ENCODE measurements at regions not wholly inside any gene's neighbourhood (a gene's known extent, or its start where the extent isn't known, plus 50 kb on each side); places are given as distances from the start of the nearest gene placed in this dataset.

GRCh38 chr18:51568151-51568550 is 370.7 kb upstream of the MEX3C start:
- TF ChIP-seq FOSL2 (IDR thresholded peaks at IDR 0.05; ENCODE audit: borderline replicate concordance, low read depth) (no peak), YY1 (IDR thresholded peaks at IDR 0.05; ENCODE audit: low read depth) (no peak), EZH2phosphoT487 (IDR thresholded peaks at IDR 0.05; ENCODE audit: borderline replicate concordance, low read depth) (no peak), TCF12 (IDR thresholded peaks at IDR 0.05) (no peak), USF2 (IDR thresholded peaks at IDR 0.05; ENCODE audit: borderline replicate concordance, low read depth, low read length) (no peak), TAF1 (IDR thresholded peaks at IDR 0.05; ENCODE audit: borderline replicate concordance, low read depth, low read length) (no peak), CTCF (IDR thresholded peaks at IDR 0.05) (no peak), RFX5 (IDR thresholded peaks at IDR 0.05; ENCODE audit: low read length) (no peak), SMC3 (IDR thresholded peaks at IDR 0.05; ENCODE audit: low read depth, low read length) (no peak)
- POLR2A ChIA-PET, result no interaction called here
- no peak overlapping the region for H3K4me2 ChIP-seq
- no peaks in the 10 kb centered on the region for H3K9me2 ChIP-seq
- H3K9me3 ChIP-seq, result no peaks in the 10 kb centered on the region
- H3K9ac ChIP-seq, result no peak overlapping the region
- DNase-seq, result no peak
- WGBS (ENCODE audit: low lambda C conversion rate), result 30% methylated on average over 1 of the region's 1 CpG
- CTCF ChIA-PET, result interaction anchor here (1.3 kb wide), 1 partner anchor 53 kb away, joined by 4 read pairs; no protein-coding TSS in a partner anchor
- no peaks in the 10 kb centered on the region for H3K27me3 ChIP-seq (ENCODE audit: insufficient read depth)
- no peaks in the 10 kb centered on the region; a peak in 1 of 4 replicates for H3K4me1 ChIP-seq (ENCODE audit: control insufficient read depth in 1 of 2, insufficient read depth in 2 of 2, low read depth in 1 of 2, low read length in 1 of 2)
- no peak overlapping the region for H2AFZ ChIP-seq (ENCODE audit: low read depth)
- H3K36me3 ChIP-seq (replicated peaks in 1 of 2; ENCODE audit: control insufficient read depth in 1 of 2, insufficient read depth in 2 of 2, low read length in 1 of 2), result no peaks in the 10 kb centered on the region
- H4K20me1 ChIP-seq (ENCODE audit: insufficient read depth), result no peaks in the 10 kb centered on the region
- H3K79me2 ChIP-seq (ENCODE audit: insufficient read depth), result no peaks in the 10 kb centered on the region
- no peaks in the 10 kb centered on the region for H3F3A ChIP-seq (replicated peaks; ENCODE audit: insufficient read depth)
- no peak overlapping the region for H3K27ac ChIP-seq (ENCODE audit: low read depth in 2 of 2, low read length in 1 of 2)
- no peak overlapping the region for H3K4me3 ChIP-seq (ENCODE audit: low read depth in 2 of 2, low read length in 1 of 2)

- Histone ChIP-seq H3K4me3 (ENCODE audit: low read depth in 2 of 2, low read length in 1 of 2) (no peak overlapping the region), H3K27me3 (ENCODE audit: insufficient read depth) (no peaks in the 10 kb centered on the region), H3K9me2 (no peaks in the 10 kb centered on the region), H3K4me1 (ENCODE audit: control insufficient read depth in 1 of 2, insufficient read depth in 2 of 2, low read depth in 1 of 2, low read length in 1 of 2) (no peaks in the 10 kb centered on the region), H3K4me2 (no peak overlapping the region), H3K79me2 (ENCODE audit: insufficient read depth) (no peaks in the 10 kb centered on the region), H3K9ac (no peak overlapping the region), H3F3A (replicated peaks; ENCODE audit: insufficient read depth) (no peaks in the 10 kb centered on the region), H3K36me3 (replicated peaks in 1 of 2; ENCODE audit: control insufficient read depth in 1 of 2, insufficient read depth in 2 of 2, low read length in 1 of 2) (no peaks in the 10 kb centered on the region), H3K9me3 (no peaks in the 10 kb centered on the region), H4K20me1 (ENCODE audit: insufficient read depth) (no peaks in the 10 kb centered on the region), H2AFZ (ENCODE audit: low read depth) (no peak overlapping the region), H3K27ac (ENCODE audit: low read depth in 2 of 2, low read length in 1 of 2) (no peak overlapping the region)
- TF ChIP-seq REST (IDR thresholded peaks at IDR 0.05; ENCODE audit: low read depth, low read length) (no peak), MEF2A (IDR thresholded peaks at IDR 0.05; ENCODE audit: borderline replicate concordance, low read depth) (no peak), CHD2 (IDR thresholded peaks at IDR 0.05; ENCODE audit: low read length, partially characterized antibody) (no peak), USF2 (IDR thresholded peaks at IDR 0.05; ENCODE audit: borderline replicate concordance, low read depth, low read length) (no peak), TCF12 (IDR thresholded peaks at IDR 0.05) (no peak), RXRA (IDR thresholded peaks at IDR 0.05; ENCODE audit: borderline replicate concordance, low read depth) (no peak), NFIC (IDR thresholded peaks at IDR 0.05; ENCODE audit: borderline replicate concordance) (no peak), RAD21 (IDR thresholded peaks at IDR 0.05; ENCODE audit: low read length) (no peak)
- POLR2A ChIA-PET, result no interaction called here
- 54% methylated on average over 2 of the region's 2 CpGs for WGBS (ENCODE audit: low lambda C conversion rate)
- CTCF ChIA-PET, result no interaction called here
- DNase-seq, result no peak
Observed at GRCh38 chr18:51569153-51569552, 371.7 kb upstream of the MEX3C start.

All from SK-N-SH (cell line).